WTC11 (cell line): ENCODE measurements at regions not wholly inside any gene's neighbourhood (a gene's known extent, or its start where the extent isn't known, plus 50 kb on each side); places are given as distances from the start of the nearest gene placed in this dataset.

Source experiments
- ATAC-seq: fragments of 200-7000 bp; cut with Tn5 transposase; 2 replicates; pipeline ENCODE4 v1.10.0; 2021; ENCODE audit warnings: mild to moderate bottlenecking, moderate library complexity
- CTCF ChIA-PET: fragments of 300-600 bp; sonication (Branson Sonifier 250); formaldehyde crosslinking; loops from one replicate; lab custom pipeline; 2021; ENCODE audit warnings: antibody characterized with exemption; lab: Charles Lee
- POLR2A ChIA-PET: fragments of 350-600 bp; sonication (Branson Sonifier 250); formaldehyde crosslinking; loops from one replicate; lab custom pipeline; 2021; ENCODE audit warnings: antibody characterized with exemption; lab: Charles Lee
- DNase-seq: peaks from one replicate; pipeline ENCODE4 v3.0.0; 2021; ENCODE audit warnings: low spot score
- H3K27ac Mint-ChIP-seq: 2 replicates; pipeline ENCODE4 v1.8.0; 2021; ENCODE audit warnings: mixed read lengths
- H3K27me3 Mint-ChIP-seq: 2 replicates; pipeline ENCODE4 v1.8.0; 2021; ENCODE audit warnings: low read depth, mild to moderate bottlenecking, moderate library complexity, mixed read lengths
- H3K36me3 Mint-ChIP-seq: 2 replicates; pipeline ENCODE4 v1.8.0; 2021; ENCODE audit warnings: mixed read lengths
- H3K4me1 Mint-ChIP-seq: 2 replicates; pipeline ENCODE4 v1.8.0; 2022; ENCODE audit warnings: mixed read lengths
- H3K4me3 Mint-ChIP-seq: 2 replicates; pipeline ENCODE4 v1.8.0; 2021; ENCODE audit warnings: mild to moderate bottlenecking, moderate library complexity, mixed read lengths
- H3K9me3 Mint-ChIP-seq: 2 replicates; pipeline ENCODE4 v1.8.0; 2021; ENCODE audit warnings: mixed read lengths
- CREM ChIP-seq: sonication (generic); formaldehyde crosslinking; IDR thresholded peaks from 2 replicates; pipeline ENCODE4 v1.8.1; 2022; ENCODE audit warnings: mild to moderate bottlenecking, missing genetic modification reagents, moderate library complexity
- FOXP1 ChIP-seq: sonication (generic); formaldehyde crosslinking; IDR thresholded peaks from 2 replicates; pipeline ENCODE4 v1.8.0; 2022; ENCODE audit warnings: missing genetic modification reagents, mild to moderate bottlenecking, moderate library complexity, borderline replicate concordance
- GTF2I ChIP-seq: fragments of 250-450 bp; sonication (Bioruptor Pico); conservative IDR thresholded peaks from 2 replicates; pipeline ENCODE4 v1.4.0; 2021; ENCODE audit warnings: mild to moderate bottlenecking
- NFYB ChIP-seq: sonication (generic); formaldehyde crosslinking; conservative IDR thresholded peaks from 2 replicates; pipeline ENCODE4 v1.8.0; 2022; ENCODE audit warnings: low read depth, missing genetic modification reagents
- SP1 ChIP-seq: sonication (generic); formaldehyde crosslinking; conservative IDR thresholded peaks from 2 replicates; pipeline ENCODE4 v1.8.1; 2022; ENCODE audit warnings: missing genetic modification reagents
- ZNF219 ChIP-seq: sonication (generic); formaldehyde crosslinking; IDR thresholded peaks from 2 replicates; pipeline ENCODE4 v1.8.0; 2023; ENCODE audit warnings: missing genetic modification reagents, mild to moderate bottlenecking, borderline replicate concordance
- ZNF532 ChIP-seq: fragments of 250-450 bp; sonication (Bioruptor Pico); IDR thresholded peaks from 2 replicates; pipeline ENCODE4 v1.9.0; 2021; ENCODE audit warnings: mild to moderate bottlenecking, borderline replicate concordance
- TF ChIP-seq, protein P1 (sequence below): sonication (generic); formaldehyde crosslinking; IDR thresholded peaks from 2 replicates; pipeline ENCODE4 v1.8.1; 2022; ENCODE audit warnings: mild to moderate bottlenecking, missing genetic modification reagents, moderate library complexity, borderline replicate concordance
- TF ChIP-seq, protein P2 (sequence below): sonication (generic); formaldehyde crosslinking; IDR thresholded peaks from 2 replicates; pipeline ENCODE4 v1.8.1; 2022; ENCODE audit warnings: low read depth, missing genetic modification reagents, borderline replicate concordance
- TF ChIP-seq, protein P3 (sequence below): sonication (generic); formaldehyde crosslinking; IDR thresholded peaks from 2 replicates; pipeline ENCODE4 v1.8.1; 2022; ENCODE audit warnings: mild to moderate bottlenecking, moderate library complexity, missing genetic modification reagents
- TF ChIP-seq, protein P4 (sequence below): sonication (generic); formaldehyde crosslinking; IDR thresholded peaks from 2 replicates; pipeline ENCODE4 v1.8.1; 2023; ENCODE audit warnings: mild to moderate bottlenecking, missing genetic modification reagents, moderate library complexity
- TF ChIP-seq, protein P5 (sequence below): sonication (generic); formaldehyde crosslinking; IDR thresholded peaks from 2 replicates; pipeline ENCODE4 v1.8.0; 2022; ENCODE audit warnings: mild to moderate bottlenecking, missing genetic modification reagents

- TF ChIP-seq ZNF532 (CRISPR knock-in tag) (no peak), GTF2I (CRISPR knock-in tag) (no peak)
These were observed 200.6 kb upstream of the RBPJ start (continued) for GRCh38 chr4:26120098-26120825.

- no peak overlapping the region for H3K4me3 Mint-ChIP-seq
- TF ChIP-seq, protein P1, sequence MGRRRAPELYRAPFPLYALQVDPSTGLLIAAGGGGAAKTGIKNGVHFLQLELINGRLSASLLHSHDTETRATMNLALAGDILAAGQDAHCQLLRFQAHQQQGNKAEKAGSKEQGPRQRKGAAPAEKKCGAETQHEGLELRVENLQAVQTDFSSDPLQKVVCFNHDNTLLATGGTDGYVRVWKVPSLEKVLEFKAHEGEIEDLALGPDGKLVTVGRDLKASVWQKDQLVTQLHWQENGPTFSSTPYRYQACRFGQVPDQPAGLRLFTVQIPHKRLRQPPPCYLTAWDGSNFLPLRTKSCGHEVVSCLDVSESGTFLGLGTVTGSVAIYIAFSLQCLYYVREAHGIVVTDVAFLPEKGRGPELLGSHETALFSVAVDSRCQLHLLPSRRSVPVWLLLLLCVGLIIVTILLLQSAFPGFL (CRISPR knock-in tag) = no peak
- no peak for TF ChIP-seq CREM (CRISPR knock-in tag)
- TF ChIP-seq, protein P2, sequence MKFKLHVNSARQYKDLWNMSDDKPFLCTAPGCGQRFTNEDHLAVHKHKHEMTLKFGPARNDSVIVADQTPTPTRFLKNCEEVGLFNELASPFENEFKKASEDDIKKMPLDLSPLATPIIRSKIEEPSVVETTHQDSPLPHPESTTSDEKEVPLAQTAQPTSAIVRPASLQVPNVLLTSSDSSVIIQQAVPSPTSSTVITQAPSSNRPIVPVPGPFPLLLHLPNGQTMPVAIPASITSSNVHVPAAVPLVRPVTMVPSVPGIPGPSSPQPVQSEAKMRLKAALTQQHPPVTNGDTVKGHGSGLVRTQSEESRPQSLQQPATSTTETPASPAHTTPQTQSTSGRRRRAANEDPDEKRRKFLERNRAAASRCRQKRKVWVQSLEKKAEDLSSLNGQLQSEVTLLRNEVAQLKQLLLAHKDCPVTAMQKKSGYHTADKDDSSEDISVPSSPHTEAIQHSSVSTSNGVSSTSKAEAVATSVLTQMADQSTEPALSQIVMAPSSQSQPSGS (CRISPR knock-in tag) = no peak
- TF ChIP-seq ZNF219 (CRISPR knock-in tag) = no peak
- TF ChIP-seq, protein P3, sequence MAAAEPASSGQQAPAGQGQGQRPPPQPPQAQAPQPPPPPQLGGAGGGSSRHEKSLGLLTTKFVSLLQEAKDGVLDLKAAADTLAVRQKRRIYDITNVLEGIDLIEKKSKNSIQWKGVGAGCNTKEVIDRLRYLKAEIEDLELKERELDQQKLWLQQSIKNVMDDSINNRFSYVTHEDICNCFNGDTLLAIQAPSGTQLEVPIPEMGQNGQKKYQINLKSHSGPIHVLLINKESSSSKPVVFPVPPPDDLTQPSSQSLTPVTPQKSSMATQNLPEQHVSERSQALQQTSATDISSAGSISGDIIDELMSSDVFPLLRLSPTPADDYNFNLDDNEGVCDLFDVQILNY (CRISPR knock-in tag) = no peak
- no peak for TF ChIP-seq FOXP1
- POLR2A ChIA-PET = no interaction called here
- peaks cover 17% of the 10 kb centered on the region for H3K9me3 Mint-ChIP-seq
- DNase-seq (no peak), ATAC-seq (no peak)
- H3K4me1 Mint-ChIP-seq = no peaks in the 10 kb centered on the region
- no peaks in the 10 kb centered on the region for H3K36me3 Mint-ChIP-seq
- CTCF ChIA-PET = no interaction called here
- no peak overlapping the region for H3K27ac Mint-ChIP-seq
- no peaks in the 10 kb centered on the region; the same call in 1 of the 2 replicates for H3K27me3 Mint-ChIP-seq
These were observed 198.1 kb upstream of the RBPJ start for GRCh38 chr4:26122690-26123089.

- ATAC-seq (peak; percentile 93), DNase-seq (no peak)
- H3K27ac Mint-ChIP-seq = no peak overlapping the region
- H3K27me3 Mint-ChIP-seq = no peaks in the 10 kb centered on the region; the same call in 1 of the 2 replicates
- TF ChIP-seq, protein P4, sequence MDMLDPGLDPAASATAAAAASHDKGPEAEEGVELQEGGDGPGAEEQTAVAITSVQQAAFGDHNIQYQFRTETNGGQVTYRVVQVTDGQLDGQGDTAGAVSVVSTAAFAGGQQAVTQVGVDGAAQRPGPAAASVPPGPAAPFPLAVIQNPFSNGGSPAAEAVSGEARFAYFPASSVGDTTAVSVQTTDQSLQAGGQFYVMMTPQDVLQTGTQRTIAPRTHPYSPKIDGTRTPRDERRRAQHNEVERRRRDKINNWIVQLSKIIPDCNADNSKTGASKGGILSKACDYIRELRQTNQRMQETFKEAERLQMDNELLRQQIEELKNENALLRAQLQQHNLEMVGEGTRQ = peak; percentile 78
- TF ChIP-seq, protein P5, sequence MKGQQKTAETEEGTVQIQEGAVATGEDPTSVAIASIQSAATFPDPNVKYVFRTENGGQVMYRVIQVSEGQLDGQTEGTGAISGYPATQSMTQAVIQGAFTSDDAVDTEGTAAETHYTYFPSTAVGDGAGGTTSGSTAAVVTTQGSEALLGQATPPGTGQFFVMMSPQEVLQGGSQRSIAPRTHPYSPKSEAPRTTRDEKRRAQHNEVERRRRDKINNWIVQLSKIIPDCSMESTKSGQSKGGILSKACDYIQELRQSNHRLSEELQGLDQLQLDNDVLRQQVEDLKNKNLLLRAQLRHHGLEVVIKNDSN (CRISPR knock-in tag) = peak; percentile 74
- peak; percentile 43 for TF ChIP-seq NFYB (CRISPR knock-in tag)
- 0 out of 2 replicates have a peak, but pooled peaks have one; percentile 15 for TF ChIP-seq SP1 (CRISPR knock-in tag)
- TF ChIP-seq, protein P1 (CRISPR knock-in tag) = no peak
- no peaks in the 10 kb centered on the region for H3K36me3 Mint-ChIP-seq
- H3K4me3 Mint-ChIP-seq = no peak overlapping the region
- H3K9me3 Mint-ChIP-seq = peaks cover 30% of the 10 kb centered on the region
- CTCF ChIA-PET = no interaction called here
- no peaks in the 10 kb centered on the region for H3K4me1 Mint-ChIP-seq
- POLR2A ChIA-PET = interaction anchor here (0.7 kb wide), 1 partner anchor 276 kb away, joined by 3 read pairs; no protein-coding TSS in a partner anchor
These were observed 196.0 kb upstream of the RBPJ start for GRCh38 chr4:26124753-26125321.
